Tibial nerve (tissue), 4 donors: ENCODE measurements at regions not wholly inside any gene's neighbourhood (a gene's known extent, or its start where the extent isn't known, plus 50 kb on each side); places are given as distances from the start of the nearest gene placed in this dataset.

Experiments
- DNase-seq, 2 donors: peaks; one replicate each; pipeline ENCODE4 v3.0.0-alpha.2; 2019; ENCODE audit warnings: low spot score in 2 of 2
- H3K27ac ChIP-seq, 4 donors: fragments of 200-600 bp; sonication (generic) in 3 of 4; one replicate each; pipeline ENCODE4 v1.5.1; 2017 to 2019; ENCODE audit warnings: mild to moderate bottlenecking in 1 of 4
- H3K27me3 ChIP-seq, 2 donors: fragments of 200-600 bp; sonication (generic) in 1 of 2; one replicate each; pipeline versions ENCODE4 v1.5.1 to v1.6.0; 2017 to 2019
- H3K36me3 ChIP-seq, 3 donors: fragments of 200-600 bp; sonication (generic); one replicate each; pipeline ENCODE4 v1.5.1; 2018 to 2019
- H3K4me1 ChIP-seq, 4 donors: fragments of 200-600 bp; sonication (generic) in 3 of 4; one replicate each; pipeline ENCODE4 v1.5.1; 2017 to 2019
- H3K4me3 ChIP-seq, 4 donors: fragments of 200-600 bp; sonication (generic) in 3 of 4; one replicate each; pipeline ENCODE4 v1.5.1; 2017 to 2019; ENCODE audit warnings: mild to moderate bottlenecking in 1 of 4, moderate library complexity in 1 of 4
- H3K9me3 ChIP-seq, 4 donors: fragments of 200-600 bp; sonication (generic) in 3 of 4; one replicate each; pipeline ENCODE4 v1.5.1; 2017 to 2019
- EP300 ChIP-seq, 2 donors: sonication (generic); formaldehyde crosslinking; IDR thresholded peaks; one replicate each; pipeline ENCODE4 v1.6.1; 2017; ENCODE audit warnings: antibody characterized with exemption in 2 of 2, mild to moderate bottlenecking in 1 of 2
- POLR2A ChIP-seq, 2 donors: fragments of 450-650 bp; IDR thresholded peaks; one replicate each; pipeline ENCODE4 v1.6.1; 2017; ENCODE audit warnings: antibody characterized with exemption in 2 of 2, mild to moderate bottlenecking in 2 of 2, moderate library complexity in 2 of 2
- WGBS, 2 donors: methylation state at CpG; one replicate each; pipeline ENCODE4 v1.1.5; 2018; 5-methylcytosine and 5-hydroxymethylcytosine counted together
- TF ChIP-seq, protein P1 (sequence below), 5 experiments: fragments of 200-600 bp in 3 of 5; fragments of 450-650 bp in 2 of 5; sonication (generic) in 3 of 5; IDR thresholded peaks; one replicate each; pipeline ENCODE4 v1.5.1; 2016 to 2019; ENCODE audit warnings: antibody characterized with exemption in 5 of 5, mild to moderate bottlenecking in 3 of 5, moderate library complexity in 2 of 5

DNA sequence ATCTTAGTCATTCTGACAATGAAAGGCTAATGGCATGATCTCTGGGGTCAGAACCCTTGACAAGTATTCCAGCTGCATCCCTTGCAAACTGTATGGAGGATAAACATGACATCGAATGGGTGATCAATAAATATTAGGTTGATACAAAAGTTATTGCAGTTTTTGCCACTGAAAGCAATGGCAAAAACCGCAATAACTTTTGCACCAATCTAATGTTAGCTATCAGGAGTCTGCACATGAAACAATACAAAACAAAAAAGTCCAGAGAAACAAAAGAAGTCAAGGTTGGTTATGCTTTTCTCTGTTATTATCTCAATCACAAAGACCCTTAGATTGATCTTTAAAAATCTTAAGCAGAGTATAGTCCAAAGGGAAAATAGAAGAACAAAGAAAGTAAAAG, 292.7 kb downstream of the DUSP10 start:
- WGBS, 2 donors = 65 to 66% methylated on average over 2 of the region's 2 CpGs

GRCh38 chr1:221449801-221450470, 292.0 kb downstream of the DUSP10 start:
- Histone ChIP-seq H3K27ac (no peak overlapping the region), H3K9me3 (peaks cover 0 to 4% (median 0%) of the 10 kb centered on the region in 4 donors), H3K27me3 (no peaks in the 10 kb centered on the region), H3K4me1 (peaks cover 0 to 3% (median 0%) of the 10 kb centered on the region in 4 donors), H3K4me3 (no peak overlapping the region), H3K36me3 (no peaks in the 10 kb centered on the region)
- WGBS, 2 donors = 87 to 92% methylated on average over 3 of the region's 3 CpGs
- TF ChIP-seq POLR2A (IDR thresholded peaks at IDR 0.05) = no peak
- TF ChIP-seq, protein P1, sequence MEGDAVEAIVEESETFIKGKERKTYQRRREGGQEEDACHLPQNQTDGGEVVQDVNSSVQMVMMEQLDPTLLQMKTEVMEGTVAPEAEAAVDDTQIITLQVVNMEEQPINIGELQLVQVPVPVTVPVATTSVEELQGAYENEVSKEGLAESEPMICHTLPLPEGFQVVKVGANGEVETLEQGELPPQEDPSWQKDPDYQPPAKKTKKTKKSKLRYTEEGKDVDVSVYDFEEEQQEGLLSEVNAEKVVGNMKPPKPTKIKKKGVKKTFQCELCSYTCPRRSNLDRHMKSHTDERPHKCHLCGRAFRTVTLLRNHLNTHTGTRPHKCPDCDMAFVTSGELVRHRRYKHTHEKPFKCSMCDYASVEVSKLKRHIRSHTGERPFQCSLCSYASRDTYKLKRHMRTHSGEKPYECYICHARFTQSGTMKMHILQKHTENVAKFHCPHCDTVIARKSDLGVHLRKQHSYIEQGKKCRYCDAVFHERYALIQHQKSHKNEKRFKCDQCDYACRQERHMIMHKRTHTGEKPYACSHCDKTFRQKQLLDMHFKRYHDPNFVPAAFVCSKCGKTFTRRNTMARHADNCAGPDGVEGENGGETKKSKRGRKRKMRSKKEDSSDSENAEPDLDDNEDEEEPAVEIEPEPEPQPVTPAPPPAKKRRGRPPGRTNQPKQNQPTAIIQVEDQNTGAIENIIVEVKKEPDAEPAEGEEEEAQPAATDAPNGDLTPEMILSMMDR (IDR thresholded peaks at IDR 0.05) = no peak
- TF ChIP-seq EP300 (IDR thresholded peaks at IDR 0.05) = no peak
- DNase-seq = no peak

More for the DNA sequence above, 292.7 kb downstream of the DUSP10 start:
- Histone ChIP-seq H3K27me3 (no peaks in the 10 kb centered on the region), H3K4me3 (no peak overlapping the region), H3K36me3 (no peaks in the 10 kb centered on the region), H3K4me1 (peaks cover 0 to 3% (median 0%) of the 10 kb centered on the region in 4 donors), H3K9me3 (peaks cover 0 to 4% (median 0%) of the 10 kb centered on the region in 4 donors), H3K27ac (peak overlapping the region in 1 of 4 donors; percentile 20)
- TF ChIP-seq, protein P1 (IDR thresholded peaks at IDR 0.05) = no peak
- no peak for TF ChIP-seq POLR2A (IDR thresholded peaks at IDR 0.05)
- no peak for TF ChIP-seq EP300 (IDR thresholded peaks at IDR 0.05)
- no peak for DNase-seq

DNA sequence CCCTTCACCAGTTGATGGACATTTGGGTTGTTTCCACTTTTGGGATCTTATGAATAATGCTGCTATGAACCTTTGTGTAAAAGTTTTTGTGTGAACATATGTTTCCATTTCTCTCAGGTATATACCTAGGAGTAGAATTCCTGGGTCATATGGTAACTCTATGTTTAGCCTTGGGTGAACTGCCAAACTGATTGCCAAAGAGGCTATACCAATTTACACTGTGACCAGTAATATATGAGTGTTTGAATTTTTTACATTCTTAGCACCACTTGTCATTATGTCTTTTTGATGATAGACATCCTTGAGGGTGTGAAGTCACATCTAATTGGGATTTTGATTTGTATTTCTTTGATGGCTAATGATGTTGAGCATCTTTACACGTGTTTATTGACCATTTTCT, 290.1 kb downstream of the DUSP10 start:
- H3K27ac ChIP-seq = no peak overlapping the region
- 83 to 89% methylated on average over 1 of the region's 1 CpG for WGBS, 2 donors
- no peak overlapping the region for H3K4me3 ChIP-seq
- H3K4me1 ChIP-seq = peaks cover 0 to 3% (median 0%) of the 10 kb centered on the region in 4 donors
- TF ChIP-seq, protein P1 (IDR thresholded peaks at IDR 0.05) = no peak
- TF ChIP-seq EP300 (IDR thresholded peaks at IDR 0.05) (no peak), POLR2A (IDR thresholded peaks at IDR 0.05) (no peak)
- peaks cover 0 to 4% (median 0%) of the 10 kb centered on the region in 4 donors for H3K9me3 ChIP-seq
- no peaks in the 10 kb centered on the region for H3K36me3 ChIP-seq
- DNase-seq = no peak
- no peaks in the 10 kb centered on the region for H3K27me3 ChIP-seq

DNA sequence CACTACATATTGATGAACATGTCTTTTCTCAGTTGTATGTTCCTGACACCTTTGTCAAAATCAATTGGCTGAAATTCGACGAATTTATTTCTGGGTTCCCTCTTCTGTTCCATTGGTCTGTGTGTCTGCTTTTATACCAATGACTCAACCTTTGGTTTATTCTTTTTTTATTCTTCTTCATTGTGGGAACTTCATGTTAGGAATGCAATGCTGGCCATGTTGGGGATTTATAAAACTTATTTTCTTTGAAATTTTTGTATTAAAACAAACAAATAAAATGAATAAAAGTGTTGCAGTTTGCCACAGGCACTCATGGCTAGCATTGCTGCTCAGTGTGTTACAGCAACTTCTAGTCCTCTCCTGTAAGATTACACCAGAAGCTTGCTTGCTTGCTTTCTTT, 287.8 kb downstream of the DUSP10 start:
- H3K27me3 ChIP-seq = no peaks in the 10 kb centered on the region
- DNase-seq = no peak
- H3K27ac ChIP-seq = no peak overlapping the region
- TF ChIP-seq, protein P1 (IDR thresholded peaks at IDR 0.05) = no peak
- TF ChIP-seq POLR2A (IDR thresholded peaks at IDR 0.05) (no peak), EP300 (IDR thresholded peaks at IDR 0.05) (no peak)
- peaks cover 0 to 5% (median 0%) of the 10 kb centered on the region in 4 donors for H3K4me1 ChIP-seq
- no peak overlapping the region for H3K4me3 ChIP-seq
- WGBS, 2 donors = 93 to 95% methylated on average over 2 of the region's 2 CpGs
- H3K36me3 ChIP-seq = no peaks in the 10 kb centered on the region
- peaks cover 0 to 4% (median 0%) of the 10 kb centered on the region in 4 donors for H3K9me3 ChIP-seq

GRCh38 chr1:221456918-221457317, 285.0 kb downstream of the DUSP10 start:
- H3K27me3 ChIP-seq = no peaks in the 10 kb centered on the region
- TF ChIP-seq, protein P1 (IDR thresholded peaks at IDR 0.05) = no peak
- no peak for TF ChIP-seq POLR2A (IDR thresholded peaks at IDR 0.05)
- TF ChIP-seq EP300 (IDR thresholded peaks at IDR 0.05) = no peak
- no peaks in the 10 kb centered on the region for H3K9me3 ChIP-seq
- no peak for DNase-seq
- no peak overlapping the region for H3K4me3 ChIP-seq
- H3K4me1 ChIP-seq = peaks cover 0 to 5% (median 0%) of the 10 kb centered on the region in 4 donors
- 94 to 96% methylated on average over 4 of the region's 4 CpGs for WGBS, 2 donors
- no peak overlapping the region for H3K27ac ChIP-seq
- H3K36me3 ChIP-seq = no peaks in the 10 kb centered on the region
